ENCODE measurements at regions not wholly inside any gene's neighbourhood (a gene's known extent, or its start where the extent isn't known, plus 50 kb on each side); places are given as distances from the start of the nearest gene placed in this dataset.

GRCh38 chr16:18072161-18072560 is 264.4 kb downstream of the NPIPA8 start:
- Histone ChIP-seq H3K36me3 (no peaks in the 10 kb centered on the region), H3K27ac (no peak overlapping the region), H3K4me3 (ENCODE audit: low read depth in 1 of 2, low read length in 1 of 2) (no peak overlapping the region), H3K27me3 (no peaks in the 10 kb centered on the region), H3K9me3 (no peaks in the 10 kb centered on the region), H3K4me1 (ENCODE audit: control insufficient read depth in 1 of 2, insufficient read depth in 1 of 2, low read depth in 1 of 2, low read length in 1 of 2) (no peaks in the 10 kb centered on the region)
- TF ChIP-seq CTCF (IDR thresholded peaks at IDR 0.05): no peak

GRCh38 chr16:18069683-18070082 is 266.9 kb downstream of the NPIPA8 start:
- H3K4me3 ChIP-seq (ENCODE audit: low read depth in 1 of 2, low read length in 1 of 2): no peak overlapping the region
- no peak overlapping the region for H3K27ac ChIP-seq
- H3K9me3 ChIP-seq: no peaks in the 10 kb centered on the region
- H3K4me1 ChIP-seq (ENCODE audit: control insufficient read depth in 1 of 2, insufficient read depth in 1 of 2, low read depth in 1 of 2, low read length in 1 of 2): no peaks in the 10 kb centered on the region
- no peak for TF ChIP-seq CTCF (IDR thresholded peaks at IDR 0.05)
- no peaks in the 10 kb centered on the region for H3K27me3 ChIP-seq
- H3K36me3 ChIP-seq: no peaks in the 10 kb centered on the region

- Histone ChIP-seq H3K4me3 (ENCODE audit: low read depth in 1 of 2, low read length in 1 of 2) (no peak overlapping the region), H3K27ac (no peak overlapping the region), H3K36me3 (no peaks in the 10 kb centered on the region), H3K27me3 (no peaks in the 10 kb centered on the region), H3K4me1 (ENCODE audit: control insufficient read depth in 1 of 2, insufficient read depth in 1 of 2, low read depth in 1 of 2, low read length in 1 of 2) (no peaks in the 10 kb centered on the region), H3K9me3 (no peaks in the 10 kb centered on the region)
- no peak for TF ChIP-seq CTCF (IDR thresholded peaks at IDR 0.05)
Observed at GRCh38 chr16:18068477-18068876, 268.1 kb downstream of the NPIPA8 start.

- H3K27me3 ChIP-seq: peaks cover 11% of the 10 kb centered on the region
- no peaks in the 10 kb centered on the region for H3K4me1 ChIP-seq (ENCODE audit: control insufficient read depth in 1 of 2, insufficient read depth in 1 of 2, low read depth in 1 of 2, low read length in 1 of 2)
- H3K4me3 ChIP-seq (ENCODE audit: low read depth in 1 of 2, low read length in 1 of 2): no peak overlapping the region
- no peaks in the 10 kb centered on the region for H3K9me3 ChIP-seq
- TF ChIP-seq CTCF (IDR thresholded peaks at IDR 0.05): no peak
- no peaks in the 10 kb centered on the region for H3K36me3 ChIP-seq
- H3K27ac ChIP-seq: no peak overlapping the region
Observed at GRCh38 chr16:18062713-18063112, 273.8 kb downstream of the NPIPA8 start.

- Histone ChIP-seq H3K36me3 (no peaks in the 10 kb centered on the region), H3K4me3 (ENCODE audit: low read depth in 1 of 2, low read length in 1 of 2) (no peak overlapping the region), H3K27me3 (peaks cover 11% of the 10 kb centered on the region), H3K4me1 (ENCODE audit: control insufficient read depth in 1 of 2, insufficient read depth in 1 of 2, low read depth in 1 of 2, low read length in 1 of 2) (no peaks in the 10 kb centered on the region), H3K27ac (no peak overlapping the region), H3K9me3 (no peaks in the 10 kb centered on the region)
- TF ChIP-seq CTCF (IDR thresholded peaks at IDR 0.05): no peak
Observed at GRCh38 chr16:18060351-18060750, 276.2 kb downstream of the NPIPA8 start.

- Histone ChIP-seq H3K27me3 (peaks cover 11% of the 10 kb centered on the region), H3K4me3 (ENCODE audit: low read depth in 1 of 2, low read length in 1 of 2) (no peak overlapping the region), H3K36me3 (no peaks in the 10 kb centered on the region), H3K4me1 (ENCODE audit: control insufficient read depth in 1 of 2, insufficient read depth in 1 of 2, low read depth in 1 of 2, low read length in 1 of 2) (no peaks in the 10 kb centered on the region), H3K9me3 (no peaks in the 10 kb centered on the region), H3K27ac (no peak overlapping the region)
- TF ChIP-seq CTCF (IDR thresholded peaks at IDR 0.05): no peak
Observed at GRCh38 chr16:18059577-18059976, 277.0 kb downstream of the NPIPA8 start.

Measured in neutrophil (primary cell).